PC-3 (cell line): ENCODE measurements at regions not wholly inside any gene's neighbourhood (a gene's known extent, or its start where the extent isn't known, plus 50 kb on each side); places are given as distances from the start of the nearest gene placed in this dataset.

Experiments
- ATAC-seq: fragments of 200-7000 bp; cut with Tn5 transposase; 2 replicates; pipeline ENCODE4 v1.9.1; 2020; ENCODE audit warnings: mild to moderate bottlenecking, moderate library complexity
- BruUV-seq: library from RNA; stranded (reverse); fragments of 400-500 nt; replicated peaks from 2 replicates; lab custom pipeline; 2021; lab: Mats Ljungman, UMichigan
- CTCF ChIA-PET: fragments of 300-600 bp; sonication (Branson Sonifier 250); formaldehyde crosslinking; loops from one replicate; lab custom pipeline; 2022; ENCODE audit warnings: antibody characterized with exemption; lab: Charles Lee
- POLR2A ChIA-PET: fragments of 300-600 bp; sonication (Branson Sonifier 250); formaldehyde crosslinking; loops from one replicate; lab custom pipeline; 2022; ENCODE audit warnings: antibody characterized with exemption; ENCODE audit not compliant: unreplicated experiment; lab: Charles Lee
- DNase-seq: peaks from one replicate; pipeline ENCODE4 v3.0.0-alpha.2; 2015
- H2AFZ ChIP-seq: fragments of 300-600 bp; sonication (generic); 2 replicates; pipeline ENCODE4 v1.6.0; 2016; ENCODE audit warnings: antibody characterized with exemption, low read length
- H3F3A ChIP-seq: fragments of 300-600 bp; sonication (generic); one replicate; pipeline ENCODE4 v1.6.0; 2017; ENCODE audit warnings: antibody characterized with exemption, low read length, control low read depth, mild to moderate bottlenecking; ENCODE audit not compliant: unreplicated experiment
- H3K27ac ChIP-seq: fragments of 300-600 bp; sonication (generic); 2 replicates; pipeline ENCODE4 v1.5.1; 2016; ENCODE audit warnings: mild to moderate bottlenecking, low read length
- H3K27me3 ChIP-seq: fragments of 300-600 bp; sonication (generic); 2 replicates; pipeline ENCODE4 v1.6.1; 2016; ENCODE audit warnings: low read length, mixed read lengths
- H3K36me3 ChIP-seq: fragments of 300-600 bp; sonication (generic); 2 replicates; pipeline ENCODE4 v1.6.1; 2016; ENCODE audit warnings: low read depth, mixed run types, low read length, mixed read lengths
- H3K4me1 ChIP-seq: fragments of 300-600 bp; sonication (generic); 2 replicates; pipeline ENCODE4 v1.5.1; 2016; ENCODE audit warnings: low read length; ENCODE audit not compliant: insufficient read depth
- H3K4me2 ChIP-seq: fragments of 300-600 bp; sonication (generic); 2 replicates; pipeline ENCODE4 v1.6.0; 2016; ENCODE audit warnings: low read length
- H3K4me3 ChIP-seq: fragments of 300-600 bp; sonication (generic); 2 replicates; pipeline ENCODE4 v1.5.1; 2016; ENCODE audit warnings: mild to moderate bottlenecking, low read length, mixed read lengths
- H3K79me2 ChIP-seq: fragments of 300-600 bp; sonication (generic); 2 replicates; pipeline ENCODE4 v1.6.1; 2017; ENCODE audit warnings: low read length, mixed read lengths
- H3K9ac ChIP-seq: fragments of 300-600 bp; sonication (generic); 2 replicates; pipeline ENCODE4 v1.6.0; 2016; ENCODE audit warnings: mild to moderate bottlenecking, low read length
- H3K9me2 ChIP-seq: fragments of 300-600 bp; sonication (generic); replicated peaks from 2 replicates; pipeline ENCODE4 v1.6.1; 2016; ENCODE audit warnings: mixed run types, low read length, mixed read lengths
- H3K9me3 ChIP-seq: fragments of 300-600 bp; sonication (generic); 2 replicates; pipeline ENCODE4 v1.6.1; 2016; ENCODE audit warnings: low read length, mixed read lengths
- H4K20me1 ChIP-seq: fragments of 300-600 bp; sonication (generic); 2 replicates; pipeline ENCODE4 v1.6.1; 2016; ENCODE audit warnings: low read length, mixed read lengths
- EZH2 ChIP-seq: fragments of 300-600 bp; sonication (generic); IDR thresholded peaks from one replicate; pipeline ENCODE4 v1.6.1; 2017; ENCODE audit warnings: antibody characterized with exemption, mild to moderate bottlenecking, low read length; ENCODE audit not compliant: unreplicated experiment
- EZH2phosphoT487 ChIP-seq: fragments of 300-600 bp; sonication (generic); IDR thresholded peaks from 2 replicates; pipeline ENCODE4 v1.6.1; 2018; ENCODE audit warnings: mild to moderate bottlenecking, antibody characterized with exemption, low read length, borderline replicate concordance
- intact Hi-C: fragments of 100-400 bp; cut with micrococcal nuclease; formaldehyde crosslinking; loops from 2 replicates; pipeline ENCODE4 v1.9.0; 2023
- TF ChIP-seq, protein P1 (sequence below): fragments of 300-600 bp; sonication (generic); conservative IDR thresholded peaks from 2 replicates; pipeline ENCODE4 v1.5.1; 2017; ENCODE audit warnings: antibody characterized with exemption, low read depth, mild to moderate bottlenecking, low read length

DNA sequence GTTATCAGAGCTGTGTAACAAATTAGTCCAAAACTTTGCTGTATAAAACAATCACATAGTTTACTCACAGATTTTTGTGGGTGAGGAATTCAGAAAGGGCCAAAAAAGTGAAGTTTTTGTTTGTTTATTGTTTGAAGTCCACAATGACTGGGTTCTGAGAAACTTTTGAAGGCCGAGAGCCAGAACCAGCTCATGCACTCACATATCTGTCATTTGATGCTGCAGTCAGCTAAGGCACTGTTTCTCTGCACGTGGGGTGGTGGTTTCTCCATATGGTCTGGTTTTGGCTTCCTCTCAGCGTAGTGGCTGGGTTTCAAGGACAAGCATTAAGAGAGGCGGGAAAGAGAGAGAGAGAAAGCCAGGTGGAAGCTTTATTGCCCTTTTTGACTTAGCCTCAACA, 131.8 kb downstream of the TWIST2 start:
- no TSS peak for BruUV-seq
- intact Hi-C loops = loop anchor here (10.0 kb wide), 1 partner anchor 255 kb away; no protein-coding TSS in a partner anchor

GRCh38 chr2:238985041-238985729, 137.3 kb downstream of the TWIST2 start:
- BruUV-seq = no TSS peak
- CTCF ChIA-PET = no interaction called here
- Histone ChIP-seq H3K4me1 (no peaks in the 10 kb centered on the region), H3K36me3 (no peaks in the 10 kb centered on the region), H3K9me3 (no peaks in the 10 kb centered on the region), H2AFZ (no peak overlapping the region), H4K20me1 (no peaks in the 10 kb centered on the region), H3K79me2 (no peaks in the 10 kb centered on the region), H3K9me2 (no peaks in the 10 kb centered on the region), H3K27me3 (no peaks in the 10 kb centered on the region), H3K4me2 (no peak overlapping the region), H3K4me3 (no peak overlapping the region), H3F3A (no peaks in the 10 kb centered on the region), H3K27ac (no peak overlapping the region), H3K9ac (no peak overlapping the region)
- TF ChIP-seq, protein P1, sequence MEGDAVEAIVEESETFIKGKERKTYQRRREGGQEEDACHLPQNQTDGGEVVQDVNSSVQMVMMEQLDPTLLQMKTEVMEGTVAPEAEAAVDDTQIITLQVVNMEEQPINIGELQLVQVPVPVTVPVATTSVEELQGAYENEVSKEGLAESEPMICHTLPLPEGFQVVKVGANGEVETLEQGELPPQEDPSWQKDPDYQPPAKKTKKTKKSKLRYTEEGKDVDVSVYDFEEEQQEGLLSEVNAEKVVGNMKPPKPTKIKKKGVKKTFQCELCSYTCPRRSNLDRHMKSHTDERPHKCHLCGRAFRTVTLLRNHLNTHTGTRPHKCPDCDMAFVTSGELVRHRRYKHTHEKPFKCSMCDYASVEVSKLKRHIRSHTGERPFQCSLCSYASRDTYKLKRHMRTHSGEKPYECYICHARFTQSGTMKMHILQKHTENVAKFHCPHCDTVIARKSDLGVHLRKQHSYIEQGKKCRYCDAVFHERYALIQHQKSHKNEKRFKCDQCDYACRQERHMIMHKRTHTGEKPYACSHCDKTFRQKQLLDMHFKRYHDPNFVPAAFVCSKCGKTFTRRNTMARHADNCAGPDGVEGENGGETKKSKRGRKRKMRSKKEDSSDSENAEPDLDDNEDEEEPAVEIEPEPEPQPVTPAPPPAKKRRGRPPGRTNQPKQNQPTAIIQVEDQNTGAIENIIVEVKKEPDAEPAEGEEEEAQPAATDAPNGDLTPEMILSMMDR = no peak
- no peak for TF ChIP-seq EZH2phosphoT487
- no peak for TF ChIP-seq EZH2
- intact Hi-C loops = no loop called here
- DNase-seq (no peak), ATAC-seq (peak; percentile 60)
- POLR2A ChIA-PET = no interaction called here

More for the DNA sequence above, 131.8 kb downstream of the TWIST2 start:
- Histone ChIP-seq H3K36me3 (no peaks in the 10 kb centered on the region), H3K27me3 (no peaks in the 10 kb centered on the region), H3F3A (no peaks in the 10 kb centered on the region), H3K9me3 (no peaks in the 10 kb centered on the region), H3K9ac (no peak overlapping the region), H3K4me2 (no peak overlapping the region), H3K4me1 (peaks cover 7% of the 10 kb centered on the region), H3K4me3 (no peak overlapping the region), H3K9me2 (no peaks in the 10 kb centered on the region), H3K27ac (no peak overlapping the region), H3K79me2 (no peaks in the 10 kb centered on the region), H4K20me1 (no peaks in the 10 kb centered on the region), H2AFZ (no peak overlapping the region)
- ChIA-PET POLR2A (no interaction called here), CTCF (no interaction called here)
- ATAC-seq = no peak
- no peak for DNase-seq
- TF ChIP-seq EZH2phosphoT487 (no peak), EZH2 (no peak)
- TF ChIP-seq, protein P1 = no peak

DNA sequence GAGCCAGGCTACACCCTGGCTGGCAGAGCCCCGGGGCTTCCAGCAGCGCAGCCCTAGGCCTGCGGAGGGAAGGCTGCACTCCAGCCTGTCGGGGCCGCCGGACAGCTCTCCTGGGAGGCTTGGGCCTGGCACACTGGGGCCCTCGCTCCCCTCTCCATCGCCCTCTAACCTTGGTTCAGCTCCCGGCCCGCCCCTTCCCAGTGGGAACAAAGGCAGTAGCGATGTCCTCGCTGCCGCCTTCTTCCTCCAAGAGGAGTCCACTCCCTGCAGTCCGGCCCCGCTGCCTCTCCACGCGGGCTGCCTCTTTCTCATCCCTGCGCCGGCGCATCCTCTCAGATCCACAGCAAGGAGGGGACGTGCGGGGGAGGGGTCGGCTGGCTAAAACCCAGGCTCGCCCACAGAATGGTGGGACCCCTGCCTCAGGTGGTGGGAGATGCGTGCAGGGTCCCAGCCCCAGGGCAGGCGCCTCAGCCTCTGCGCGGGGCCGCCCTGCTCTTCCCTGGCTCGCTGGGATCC, 138.1 kb downstream of the TWIST2 start:
- H3K27me3 ChIP-seq = no peaks in the 10 kb centered on the region
- no peak overlapping the region for H3K27ac ChIP-seq
- POLR2A ChIA-PET = no interaction called here
- no peaks in the 10 kb centered on the region for H3K9me3 ChIP-seq
- H3K4me3 ChIP-seq = no peak overlapping the region
- H3K9ac ChIP-seq = no peak overlapping the region
- H3K4me1 ChIP-seq = no peaks in the 10 kb centered on the region
- H3K4me2 ChIP-seq = no peak overlapping the region
- H2AFZ ChIP-seq = no peak overlapping the region
- ATAC-seq (no peak), DNase-seq (no peak)
- CTCF ChIA-PET = no interaction called here
- H3K79me2 ChIP-seq = no peaks in the 10 kb centered on the region
- no peaks in the 10 kb centered on the region for H3K9me2 ChIP-seq
- H3F3A ChIP-seq = no peaks in the 10 kb centered on the region
- TF ChIP-seq, protein P1 = no peak
- TF ChIP-seq EZH2 (no peak), EZH2phosphoT487 (no peak)
- H4K20me1 ChIP-seq = no peaks in the 10 kb centered on the region
- no TSS peak for BruUV-seq
- H3K36me3 ChIP-seq = no peaks in the 10 kb centered on the region
- intact Hi-C loops = no loop called here
